ENCODE measurements at regions not wholly inside any gene's neighbourhood (a gene's known extent, or its start where the extent isn't known, plus 50 kb on each side); places are given as distances from the start of the nearest gene placed in this dataset.

DNA sequence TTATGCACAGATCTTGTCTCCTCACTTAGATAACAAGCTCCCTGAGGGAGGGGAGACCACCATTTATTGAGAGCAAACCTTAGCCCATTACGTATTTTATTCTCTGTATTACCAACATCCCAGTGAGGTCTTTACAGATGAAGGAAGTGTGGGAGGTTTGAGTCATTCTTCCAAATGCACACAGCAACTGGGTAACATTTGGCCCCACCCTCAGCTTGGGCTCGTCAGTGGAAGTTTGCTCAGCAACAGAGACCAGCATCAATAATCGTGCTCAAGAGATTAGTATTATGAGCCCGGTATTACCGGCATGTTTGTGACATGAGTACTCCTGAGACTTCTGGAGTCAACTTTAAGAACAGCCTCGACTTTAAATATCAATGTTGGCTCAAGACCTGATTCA, 168.6 kb downstream of the ETAA1 start:
- DNase-seq (ENCODE audit: low read depth, low spot score) (no peak), ATAC-seq (no peak)
- Histone ChIP-seq H3K9ac (ENCODE audit: low read length) (no peak overlapping the region), H3K4me1 (ENCODE audit: control insufficient read depth in 1 of 2, insufficient read depth in 2 of 2, low read length in 2 of 2) (no peaks in the 10 kb centered on the region), H3K27ac (ENCODE audit: low read depth, low read length) (no peak overlapping the region), H3K36me3 (ENCODE audit: control insufficient read depth in 1 of 2, insufficient read depth in 2 of 2, low read length in 2 of 2) (no peaks in the 10 kb centered on the region), H3K4me2 (ENCODE audit: low read length) (no peak overlapping the region), H3K27me3 (ENCODE audit: insufficient read depth, low read length) (no peaks in the 10 kb centered on the region), H3K9me3 (ENCODE audit: control insufficient read depth in 1 of 2, insufficient read depth in 1 of 2, low read depth in 1 of 2, low read length in 2 of 2) (no peaks in the 10 kb centered on the region), H3K79me2 (ENCODE audit: insufficient read depth, low read length) (no peaks in the 10 kb centered on the region), H3K9me2 (ENCODE audit: insufficient read depth) (no peaks in the 10 kb centered on the region), H3K4me3 (replicated peaks in 1 of 2; ENCODE audit: low read depth in 1 of 2, low read length in 2 of 2) (no peak overlapping the region), H2AFZ (ENCODE audit: low read depth, low read length, poor library complexity, severe bottlenecking) (no peak overlapping the region), H4K20me1 (ENCODE audit: insufficient read depth) (no peaks in the 10 kb centered on the region)
- ChIA-PET POLR2A (no interaction called here), RAD21 (ENCODE audit: low non-redundant PET in 1 of 2, low total read pairs in 2 of 2, uncharacterized antibody in 2 of 2, unreplicated experiment in 2 of 2) (no interaction called here), CTCF (no interaction called here)
- TF ChIP-seq POLR2A (IDR thresholded peaks at IDR 0.05; ENCODE audit: borderline replicate concordance, extremely low read depth, insufficient read depth, insufficient read length), result no peak
- TF ChIP-seq REST (IDR thresholded peaks at IDR 0.05; ENCODE audit: low read depth), result no peak
- no peak for TF ChIP-seq EZH2phosphoT487 (IDR thresholded peaks at IDR 0.05; ENCODE audit: borderline replicate concordance)
- no peak for TF ChIP-seq ZBTB33 (IDR thresholded peaks at IDR 0.05; ENCODE audit: extremely low read depth, insufficient replicate concordance, low read length)
- TF ChIP-seq ELF1 (IDR thresholded peaks at IDR 0.05; ENCODE audit: borderline replicate concordance, low read depth), result no peak
- no peak for TF ChIP-seq SRF (IDR thresholded peaks at IDR 0.05; ENCODE audit: low read depth)
- TF ChIP-seq, protein P1, sequence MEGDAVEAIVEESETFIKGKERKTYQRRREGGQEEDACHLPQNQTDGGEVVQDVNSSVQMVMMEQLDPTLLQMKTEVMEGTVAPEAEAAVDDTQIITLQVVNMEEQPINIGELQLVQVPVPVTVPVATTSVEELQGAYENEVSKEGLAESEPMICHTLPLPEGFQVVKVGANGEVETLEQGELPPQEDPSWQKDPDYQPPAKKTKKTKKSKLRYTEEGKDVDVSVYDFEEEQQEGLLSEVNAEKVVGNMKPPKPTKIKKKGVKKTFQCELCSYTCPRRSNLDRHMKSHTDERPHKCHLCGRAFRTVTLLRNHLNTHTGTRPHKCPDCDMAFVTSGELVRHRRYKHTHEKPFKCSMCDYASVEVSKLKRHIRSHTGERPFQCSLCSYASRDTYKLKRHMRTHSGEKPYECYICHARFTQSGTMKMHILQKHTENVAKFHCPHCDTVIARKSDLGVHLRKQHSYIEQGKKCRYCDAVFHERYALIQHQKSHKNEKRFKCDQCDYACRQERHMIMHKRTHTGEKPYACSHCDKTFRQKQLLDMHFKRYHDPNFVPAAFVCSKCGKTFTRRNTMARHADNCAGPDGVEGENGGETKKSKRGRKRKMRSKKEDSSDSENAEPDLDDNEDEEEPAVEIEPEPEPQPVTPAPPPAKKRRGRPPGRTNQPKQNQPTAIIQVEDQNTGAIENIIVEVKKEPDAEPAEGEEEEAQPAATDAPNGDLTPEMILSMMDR (IDR thresholded peaks at IDR 0.05 in 2 of 3, conservative IDR thresholded peaks at IDR 0.05 in 1 of 3; ENCODE audit: borderline replicate concordance in 1 of 3, insufficient read depth in 1 of 3, low read depth in 2 of 3, low read length in 2 of 3), result no peak
- TF ChIP-seq YY1 (IDR thresholded peaks at IDR 0.05; ENCODE audit: extremely low read depth, insufficient replicate concordance, low read depth, low read length), result no peak
- TF ChIP-seq CBX3 (IDR thresholded peaks at IDR 0.05; ENCODE audit: low read depth), result no peak
- TF ChIP-seq FOSL1 (IDR thresholded peaks at IDR 0.05; ENCODE audit: low read depth), result no peak
- BruUV-seq (replicated peaks), result no TSS peak
- intact Hi-C loops (cut with micrococcal nuclease), result no loop called here

All from HCT116 (cell line).